Lower lobe of right lung (tissue), 2 donors: ENCODE measurements at regions not wholly inside any gene's neighbourhood (a gene's known extent, or its start where the extent isn't known, plus 50 kb on each side); places are given as distances from the start of the nearest gene placed in this dataset.

Experiments used
- ATAC-seq, 2 donors: fragments of 200-7000 bp; cut with Tn5 transposase; one replicate each; pipeline ENCODE4 v1.9.1; 2020 to 2022; ENCODE audit warnings: mild to moderate bottlenecking in 2 of 2, moderate library complexity in 2 of 2
- DNase-seq: peaks from one replicate; pipeline ENCODE4 v3.0.0-alpha.2; 2020
- H3K27ac ChIP-seq: fragments of 200-600 bp; one replicate; pipeline ENCODE4 v1.8.0; 2022
- H3K27me3 ChIP-seq: fragments of 200-600 bp; one replicate; pipeline ENCODE4 v1.8.0; 2022; ENCODE audit warnings: low read depth
- H3K36me3 ChIP-seq: fragments of 200-600 bp; one replicate; pipeline ENCODE4 v1.8.0; 2022; ENCODE audit warnings: mild to moderate bottlenecking
- H3K4me1 ChIP-seq: fragments of 200-600 bp; one replicate; pipeline ENCODE4 v1.8.0; 2022
- H3K4me3 ChIP-seq: fragments of 200-600 bp; one replicate; pipeline ENCODE4 v1.8.0; 2022; ENCODE audit warnings: mild to moderate bottlenecking
- H3K9me3 ChIP-seq: fragments of 200-600 bp; one replicate; pipeline ENCODE4 v1.8.0; 2022
- intact Hi-C: fragments of 100-400 bp; cut with DNase I; formaldehyde crosslinking; loops from one replicate; pipeline ENCODE4 v1.11.0; 2022
- TF ChIP-seq, protein P1 (sequence below): fragments of 200-600 bp; IDR thresholded peaks from one replicate; pipeline ENCODE4 v1.8.0; 2022; ENCODE audit warnings: antibody characterized with exemption, mild to moderate bottlenecking
- donor health status: DM: no; HTN: yes; CAD: no; lungs with severe emphysema.

- H3K9me3 ChIP-seq, result no peaks in the 10 kb centered on the region
- TF ChIP-seq, protein P1, sequence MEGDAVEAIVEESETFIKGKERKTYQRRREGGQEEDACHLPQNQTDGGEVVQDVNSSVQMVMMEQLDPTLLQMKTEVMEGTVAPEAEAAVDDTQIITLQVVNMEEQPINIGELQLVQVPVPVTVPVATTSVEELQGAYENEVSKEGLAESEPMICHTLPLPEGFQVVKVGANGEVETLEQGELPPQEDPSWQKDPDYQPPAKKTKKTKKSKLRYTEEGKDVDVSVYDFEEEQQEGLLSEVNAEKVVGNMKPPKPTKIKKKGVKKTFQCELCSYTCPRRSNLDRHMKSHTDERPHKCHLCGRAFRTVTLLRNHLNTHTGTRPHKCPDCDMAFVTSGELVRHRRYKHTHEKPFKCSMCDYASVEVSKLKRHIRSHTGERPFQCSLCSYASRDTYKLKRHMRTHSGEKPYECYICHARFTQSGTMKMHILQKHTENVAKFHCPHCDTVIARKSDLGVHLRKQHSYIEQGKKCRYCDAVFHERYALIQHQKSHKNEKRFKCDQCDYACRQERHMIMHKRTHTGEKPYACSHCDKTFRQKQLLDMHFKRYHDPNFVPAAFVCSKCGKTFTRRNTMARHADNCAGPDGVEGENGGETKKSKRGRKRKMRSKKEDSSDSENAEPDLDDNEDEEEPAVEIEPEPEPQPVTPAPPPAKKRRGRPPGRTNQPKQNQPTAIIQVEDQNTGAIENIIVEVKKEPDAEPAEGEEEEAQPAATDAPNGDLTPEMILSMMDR, result no peak
- no peak for DNase-seq
- ATAC-seq, result no peak
- no peaks in the 10 kb centered on the region for H3K27me3 ChIP-seq
- H3K4me3 ChIP-seq, result no peak overlapping the region
- no peak overlapping the region for H3K27ac ChIP-seq
- H3K4me1 ChIP-seq, result no peaks in the 10 kb centered on the region
- H3K36me3 ChIP-seq, result no peaks in the 10 kb centered on the region
- intact Hi-C loops, result no loop called here
Observed at GRCh38 chr14:79947440-79948054, 263.8 kb downstream of the DIO2 start.

DNA sequence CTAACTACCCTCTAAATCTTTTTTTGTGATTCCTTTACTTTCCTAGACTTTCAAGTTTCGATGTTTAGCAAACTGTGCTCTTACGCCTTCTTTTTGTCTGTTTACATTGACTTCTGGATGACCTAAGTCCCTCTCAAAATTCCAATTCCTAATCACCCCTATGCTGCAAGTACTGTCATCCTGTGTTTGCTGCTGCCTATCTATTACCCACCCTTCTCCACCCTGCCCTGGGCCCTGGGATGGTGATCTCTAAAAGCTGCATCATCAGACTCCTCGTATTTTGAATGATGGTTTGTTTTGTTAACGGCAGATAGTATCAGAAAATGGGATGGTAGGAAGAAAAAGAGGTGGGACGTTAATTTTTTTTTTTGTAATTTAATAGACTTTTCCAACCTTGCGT is 272.1 kb downstream of the DIO2 start:
- ATAC-seq, result no peak
- Histone ChIP-seq H3K27ac (no peak overlapping the region), H3K4me1 (no peaks in the 10 kb centered on the region), H3K9me3 (no peaks in the 10 kb centered on the region), H3K4me3 (no peak overlapping the region), H3K27me3 (no peaks in the 10 kb centered on the region), H3K36me3 (no peaks in the 10 kb centered on the region)
- TF ChIP-seq, protein P1, result no peak
- DNase-seq, result no peak
- intact Hi-C loops, result no loop called here

DNA sequence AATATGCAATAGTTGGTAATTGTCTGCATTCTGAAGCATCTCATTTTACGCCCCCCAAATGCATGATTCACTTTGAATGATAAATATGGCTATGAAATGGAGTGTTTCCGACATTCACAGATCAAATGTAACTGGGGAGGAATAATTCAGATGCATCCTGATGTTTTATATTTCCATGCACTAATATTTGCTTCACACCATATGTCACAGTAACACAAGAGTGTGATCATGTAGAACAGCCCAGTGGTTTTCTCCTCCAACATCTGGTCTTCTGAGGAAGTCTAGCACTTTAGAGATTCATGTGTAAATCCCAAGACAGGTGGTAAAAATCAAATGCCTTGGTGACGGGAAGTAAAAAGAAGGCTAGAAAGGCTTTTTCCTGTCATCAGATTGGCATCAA is 273.1 kb downstream of the DIO2 start:
- no peak for ATAC-seq
- no peaks in the 10 kb centered on the region for H3K9me3 ChIP-seq
- no peak overlapping the region for H3K4me3 ChIP-seq
- DNase-seq, result no peak
- no peaks in the 10 kb centered on the region for H3K36me3 ChIP-seq
- H3K27ac ChIP-seq, result no peak overlapping the region
- intact Hi-C loops, result no loop called here
- H3K27me3 ChIP-seq, result no peaks in the 10 kb centered on the region
- TF ChIP-seq, protein P1, result no peak
- no peaks in the 10 kb centered on the region for H3K4me1 ChIP-seq

DNA sequence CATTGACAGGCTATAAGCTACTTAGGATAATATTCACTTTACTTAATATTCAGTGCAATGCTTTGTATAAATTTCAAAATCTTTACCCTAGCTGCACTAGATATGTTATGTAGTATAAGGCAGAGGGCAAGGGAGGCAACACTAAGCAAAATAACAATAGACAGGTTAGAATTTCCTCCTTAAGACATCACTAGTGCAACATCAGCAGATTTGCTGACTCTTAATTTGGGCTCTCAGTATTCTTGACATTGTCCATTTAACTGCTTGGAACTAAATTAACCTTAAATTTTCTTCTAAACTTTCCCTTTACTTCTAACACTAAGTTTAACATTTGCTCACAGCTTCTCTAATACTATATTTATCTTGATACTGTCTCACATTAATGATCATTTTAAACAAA is 273.9 kb downstream of the DIO2 start:
- DNase-seq (no peak), ATAC-seq (no peak)
- no peak overlapping the region for H3K4me3 ChIP-seq
- TF ChIP-seq, protein P1, result no peak
- no peaks in the 10 kb centered on the region for H3K4me1 ChIP-seq
- no peaks in the 10 kb centered on the region for H3K27me3 ChIP-seq
- intact Hi-C loops, result no loop called here
- no peaks in the 10 kb centered on the region for H3K9me3 ChIP-seq
- no peaks in the 10 kb centered on the region for H3K36me3 ChIP-seq
- H3K27ac ChIP-seq, result no peak overlapping the region

DNA sequence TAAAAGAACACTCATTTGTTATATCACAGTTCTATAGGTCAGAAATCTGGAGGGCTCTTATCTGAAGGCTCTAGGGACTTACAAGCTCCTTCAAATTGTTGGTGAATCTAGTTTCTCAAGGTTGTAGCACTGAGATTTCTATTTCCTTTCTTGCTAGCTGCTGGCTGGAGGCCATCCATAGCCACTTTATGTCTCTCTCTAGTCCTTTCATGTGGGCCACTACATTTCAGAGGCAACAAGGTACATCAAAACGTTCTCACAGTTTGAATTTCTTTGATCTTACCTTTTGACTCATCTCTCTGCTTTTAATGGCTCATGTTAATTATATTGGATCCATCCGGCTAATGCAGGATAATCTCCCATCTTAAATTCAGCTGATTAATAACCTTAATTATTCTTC is 286.8 kb downstream of the DIO2 start:
- Histone ChIP-seq H3K36me3 (no peaks in the 10 kb centered on the region), H3K27ac (no peak overlapping the region), H3K4me1 (no peaks in the 10 kb centered on the region), H3K4me3 (no peak overlapping the region), H3K27me3 (no peaks in the 10 kb centered on the region), H3K9me3 (peaks cover 4% of the 10 kb centered on the region)
- TF ChIP-seq, protein P1, result no peak
- ATAC-seq (no peak), DNase-seq (no peak)
- intact Hi-C loops, result no loop called here
